BLaER1 treated with 17β-estradiol and CSF1 and Interleukin-3, amounts not matched to agents 10 nM and 100 nM (cell line): ENCODE measurements at regions not wholly inside any gene's neighbourhood (a gene's known extent, or its start where the extent isn't known, plus 50 kb on each side); places are given as distances from the start of the nearest gene placed in this dataset.

Experiments
- H3K27ac ChIP-seq, 11 experiments: shearing (Covaris generic); formaldehyde crosslinking; 2 replicates each; pipeline ENCODE4 v1.8.1; 2022
- H3K27me3 ChIP-seq, 11 experiments: shearing (Covaris generic); formaldehyde crosslinking; 2 replicates each; pipeline ENCODE4 v1.8.1; 2022
- H3K36me3 ChIP-seq, 11 experiments: shearing (Covaris generic); formaldehyde crosslinking; 2 replicates each; pipeline ENCODE4 v1.8.1; 2022
- H3K4me1 ChIP-seq, 10 experiments: shearing (Covaris generic); formaldehyde crosslinking; 2 replicates each; pipeline ENCODE4 v1.8.1; 2022
- H3K4me2 ChIP-seq, 11 experiments: shearing (Covaris generic); formaldehyde crosslinking; 2 replicates each; pipeline ENCODE4 v1.8.1; 2022
- H3K4me3 ChIP-seq, 10 experiments: shearing (Covaris generic); formaldehyde crosslinking; 2 replicates each; pipeline ENCODE4 v1.8.1; 2022
- H3K9ac ChIP-seq, 11 experiments: shearing (Covaris generic); formaldehyde crosslinking; 2 replicates each; pipeline ENCODE4 v1.8.1; 2022
- H3K9me3 ChIP-seq, 11 experiments: shearing (Covaris generic); formaldehyde crosslinking; replicated peaks in 1 of 11; 2 replicates each; pipeline ENCODE4 v1.8.1; 2022
- H4K20me1 ChIP-seq, 11 experiments: shearing (Covaris generic); formaldehyde crosslinking; 2 replicates each; pipeline ENCODE4 v1.8.1; 2022
- Cebpa-rat ChIP-seq, 11 experiments: shearing (Covaris generic); IDR thresholded peaks; 2 replicates each; pipeline ENCODE4 v1.8.1; 2022

GRCh38 chrX:7789200-7789599 is 53.8 kb upstream of the VCX start:
- Histone ChIP-seq H3K27ac (no peak overlapping the region), H3K4me2 (no peak overlapping the region), H4K20me1 (no peaks in the 10 kb centered on the region), H3K9ac (no peak overlapping the region), H3K4me3 (no peak overlapping the region), H3K36me3 (no peaks in the 10 kb centered on the region), H3K9me3 (peaks cover 18 to 42% (median 34%) of the 10 kb centered on the region in 11 experiments), H3K27me3 (no peaks in the 10 kb centered on the region), H3K4me1 (0 out of 20 replicates have a peak, but pooled peaks cover 0 to 6% (median 0%) of the 10 kb centered on the region in 10 experiments)
- TF ChIP-seq Cebpa-rat (IDR thresholded peaks at IDR 0.05): no peak

- H3K4me3 ChIP-seq: no peak overlapping the region
- no peak overlapping the region for H3K27ac ChIP-seq
- TF ChIP-seq Cebpa-rat (IDR thresholded peaks at IDR 0.05): no peak
- no peaks in the 10 kb centered on the region for H3K27me3 ChIP-seq
- no peak overlapping the region for H3K9ac ChIP-seq
- H3K4me2 ChIP-seq: no peak overlapping the region
- H4K20me1 ChIP-seq: no peaks in the 10 kb centered on the region
- peaks cover 18 to 50% (median 39%) of the 10 kb centered on the region in 11 experiments for H3K9me3 ChIP-seq
- 0 out of 20 replicates have a peak, but pooled peaks cover 0 to 6% (median 0%) of the 10 kb centered on the region in 10 experiments for H3K4me1 ChIP-seq
- H3K36me3 ChIP-seq: no peaks in the 10 kb centered on the region
Observed at GRCh38 chrX:7788334-7788733, 54.6 kb upstream of the VCX start.

GRCh38 chrX:7787714-7788113 is 55.3 kb upstream of the VCX start:
- Histone ChIP-seq H3K4me1 (0 out of 20 replicates have a peak, but pooled peaks cover 0 to 6% (median 0%) of the 10 kb centered on the region in 10 experiments), H3K27me3 (no peaks in the 10 kb centered on the region), H3K9ac (no peak overlapping the region), H3K4me2 (no peak overlapping the region), H3K9me3 (peaks cover 18 to 56% (median 41%) of the 10 kb centered on the region in 11 experiments), H3K27ac (no peak overlapping the region), H3K4me3 (no peak overlapping the region), H4K20me1 (no peaks in the 10 kb centered on the region), H3K36me3 (no peaks in the 10 kb centered on the region)
- TF ChIP-seq Cebpa-rat (IDR thresholded peaks at IDR 0.05): no peak

- no peaks in the 10 kb centered on the region for H4K20me1 ChIP-seq
- TF ChIP-seq Cebpa-rat (IDR thresholded peaks at IDR 0.05): no peak
- no peak overlapping the region for H3K4me3 ChIP-seq
- H3K9me3 ChIP-seq: peaks cover 21 to 57% (median 36%) of the 10 kb centered on the region in 11 experiments
- H3K4me2 ChIP-seq: no peak overlapping the region
- H3K4me1 ChIP-seq: no peaks in the 10 kb centered on the region
- no peaks in the 10 kb centered on the region for H3K36me3 ChIP-seq
- no peak overlapping the region for H3K27ac ChIP-seq
- H3K9ac ChIP-seq: no peak overlapping the region
- no peaks in the 10 kb centered on the region for H3K27me3 ChIP-seq
Observed at GRCh38 chrX:7784580-7784979, 58.4 kb upstream of the VCX start.

GRCh38 chrX:7779644-7780043 is 63.3 kb upstream of the VCX start:
- no peaks in the 10 kb centered on the region for H3K4me1 ChIP-seq
- H4K20me1 ChIP-seq: no peaks in the 10 kb centered on the region
- peaks cover 2 to 41% (median 15%) of the 10 kb centered on the region in 11 experiments; a peak in 20 of 22 replicates for H3K9me3 ChIP-seq
- H3K36me3 ChIP-seq: no peaks in the 10 kb centered on the region
- no peak overlapping the region for H3K4me3 ChIP-seq
- H3K27ac ChIP-seq: no peak overlapping the region
- no peak overlapping the region for H3K9ac ChIP-seq
- TF ChIP-seq Cebpa-rat (IDR thresholded peaks at IDR 0.05): no peak
- H3K27me3 ChIP-seq: no peaks in the 10 kb centered on the region
- no peak overlapping the region for H3K4me2 ChIP-seq

- Histone ChIP-seq H3K9ac (no peak overlapping the region), H3K4me1 (no peaks in the 10 kb centered on the region), H3K4me3 (no peak overlapping the region), H3K27ac (no peak overlapping the region), H4K20me1 (no peaks in the 10 kb centered on the region), H3K36me3 (no peaks in the 10 kb centered on the region), H3K9me3 (0 out of 22 replicates have a peak, but pooled peaks cover 0 to 5% (median 0%) of the 10 kb centered on the region in 11 experiments), H3K27me3 (no peaks in the 10 kb centered on the region), H3K4me2 (no peak overlapping the region)
- no peak for TF ChIP-seq Cebpa-rat (IDR thresholded peaks at IDR 0.05)
Observed at GRCh38 chrX:7775987-7776386, 67.0 kb upstream of the VCX start.

GRCh38 chrX:7771788-7772438 is 71.1 kb upstream of the VCX start:
- H3K36me3 ChIP-seq: no peaks in the 10 kb centered on the region

GRCh38 chrX:7759830-7760229 is 83.1 kb upstream of the VCX start:
- Histone ChIP-seq H3K9ac (no peak overlapping the region), H3K9me3 (peaks cover 0 to 20% (median 4%) of the 10 kb centered on the region in 11 experiments; a peak in 7 of 22 replicates)

More at GRCh38 chrX:7771788-7772438, 71.1 kb upstream of the VCX start:
- Histone ChIP-seq H3K27me3 (no peaks in the 10 kb centered on the region), H3K4me3 (no peak overlapping the region), H3K9me3 (peaks cover 8 to 17% (median 14%) of the 10 kb centered on the region in 11 experiments; a peak in 21 of 22 replicates), H3K4me2 (no peak overlapping the region), H4K20me1 (no peaks in the 10 kb centered on the region), H3K9ac (no peak overlapping the region), H3K4me1 (no peaks in the 10 kb centered on the region), H3K27ac (no peak overlapping the region)
- no peak for TF ChIP-seq Cebpa-rat (IDR thresholded peaks at IDR 0.05)

GRCh38 chrX:7746856-7747255 is 96.1 kb upstream of the VCX start:
- no peak overlapping the region for H3K9ac ChIP-seq
- no peaks in the 10 kb centered on the region for H3K27me3 ChIP-seq
- 0 out of 22 replicates have a peak overlapping the region, but pooled peaks of 1 of the 11 experiments have one; percentile 80 for H3K4me2 ChIP-seq
- no peaks in the 10 kb centered on the region for H3K36me3 ChIP-seq
- no peak for TF ChIP-seq Cebpa-rat (IDR thresholded peaks at IDR 0.05)
- no peak overlapping the region for H3K4me3 ChIP-seq
- H3K4me1 ChIP-seq: peaks cover 0 to 22% (median 5%) of the 10 kb centered on the region in 10 experiments; a peak in 12 of 20 replicates
- H3K9me3 ChIP-seq: no peaks in the 10 kb centered on the region
- no peak overlapping the region for H3K27ac ChIP-seq
- H4K20me1 ChIP-seq: no peaks in the 10 kb centered on the region

More at GRCh38 chrX:7759830-7760229, 83.1 kb upstream of the VCX start:
- peaks cover 0 to 16% (median under 1%) of the 10 kb centered on the region in 10 experiments; a peak in 8 of 20 replicates for H3K4me1 ChIP-seq
- H4K20me1 ChIP-seq: no peaks in the 10 kb centered on the region
- no peak overlapping the region for H3K4me3 ChIP-seq
- H3K27ac ChIP-seq: no peak overlapping the region
- H3K36me3 ChIP-seq: no peaks in the 10 kb centered on the region
- no peaks in the 10 kb centered on the region for H3K27me3 ChIP-seq
- H3K4me2 ChIP-seq: no peak overlapping the region
- TF ChIP-seq Cebpa-rat (IDR thresholded peaks at IDR 0.05): no peak

- Histone ChIP-seq H4K20me1 (no peaks in the 10 kb centered on the region), H3K4me3 (no peak overlapping the region), H3K36me3 (no peaks in the 10 kb centered on the region), H3K9me3 (no peaks in the 10 kb centered on the region), H3K27me3 (no peaks in the 10 kb centered on the region), H3K4me2 (peak overlapping the region in 2 of 11 experiments; percentile 44 to 55; a peak in 2 of 22 replicates), H3K9ac (no peak overlapping the region), H3K4me1 (peaks cover 0 to 17% (median 0%) of the 10 kb centered on the region in 10 experiments; a peak in 2 of 20 replicates), H3K27ac (no peak overlapping the region)
- no peak; a peak in 1 of 22 replicates for TF ChIP-seq Cebpa-rat (IDR thresholded peaks at IDR 0.05)
Observed at GRCh38 chrX:7730071-7730470, 112.9 kb upstream of the VCX start.
